ENCODE measurements at regions not wholly inside any gene's neighbourhood (a gene's known extent, or its start where the extent isn't known, plus 50 kb on each side); places are given as distances from the start of the nearest gene placed in this dataset.

DNA sequence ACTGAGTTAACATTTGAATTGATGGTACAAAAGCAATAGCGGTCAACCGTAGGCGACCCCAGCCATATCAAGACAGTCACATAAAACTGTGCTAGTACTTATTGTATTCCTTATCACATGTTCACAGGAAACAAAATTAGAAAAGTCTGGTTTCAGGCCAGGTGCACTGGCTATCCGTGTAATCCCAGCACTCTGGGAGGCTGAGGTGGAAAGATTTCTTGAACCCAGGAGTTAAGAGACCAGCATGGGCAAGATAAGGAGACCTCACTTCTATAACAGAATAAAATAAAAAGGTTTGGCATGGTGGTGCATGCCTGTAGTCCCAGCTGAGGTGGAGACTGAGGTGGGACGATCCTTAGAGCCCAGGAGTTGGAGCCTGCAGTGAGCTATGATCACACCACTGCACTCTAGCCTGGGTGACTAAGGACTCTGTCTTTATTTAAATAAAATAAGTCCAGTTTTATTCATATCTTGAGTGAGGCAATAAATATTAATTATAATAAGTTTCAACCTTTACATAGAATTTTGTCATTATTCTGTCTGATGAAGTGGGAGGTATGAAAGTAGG lies 84.1 kb upstream of the RGPD4 start (continued):
- TF ChIP-seq, protein P1, sequence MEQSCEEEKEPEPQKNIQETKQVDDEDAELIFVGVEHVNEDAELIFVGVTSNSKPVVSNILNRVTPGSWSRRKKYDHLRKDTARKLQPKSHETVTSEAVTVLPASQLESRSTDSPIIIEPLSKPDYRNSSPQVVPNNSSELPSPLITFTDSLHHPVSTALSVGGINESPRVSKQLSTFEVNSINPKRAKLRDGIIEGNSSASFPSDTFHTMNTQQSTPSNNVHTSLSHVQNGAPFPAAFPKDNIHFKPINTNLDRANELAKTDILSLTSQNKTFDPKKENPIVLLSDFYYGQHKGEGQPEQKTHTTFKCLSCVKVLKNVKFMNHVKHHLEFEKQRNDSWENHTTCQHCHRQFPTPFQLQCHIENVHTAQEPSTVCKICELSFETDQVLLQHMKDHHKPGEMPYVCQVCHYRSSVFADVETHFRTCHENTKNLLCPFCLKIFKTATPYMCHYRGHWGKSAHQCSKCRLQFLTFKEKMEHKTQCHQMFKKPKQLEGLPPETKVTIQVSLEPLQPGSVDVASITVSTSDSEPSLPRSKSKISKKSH (CRISPR knock-in tag; IDR thresholded peaks at IDR 0.05) = no peak
- TF ChIP-seq, protein P2, sequence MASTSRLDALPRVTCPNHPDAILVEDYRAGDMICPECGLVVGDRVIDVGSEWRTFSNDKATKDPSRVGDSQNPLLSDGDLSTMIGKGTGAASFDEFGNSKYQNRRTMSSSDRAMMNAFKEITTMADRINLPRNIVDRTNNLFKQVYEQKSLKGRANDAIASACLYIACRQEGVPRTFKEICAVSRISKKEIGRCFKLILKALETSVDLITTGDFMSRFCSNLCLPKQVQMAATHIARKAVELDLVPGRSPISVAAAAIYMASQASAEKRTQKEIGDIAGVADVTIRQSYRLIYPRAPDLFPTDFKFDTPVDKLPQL (IDR thresholded peaks at IDR 0.05; ENCODE audit: extremely low read depth, insufficient read length) = no peak
- no peak for TF ChIP-seq ZBTB17 (CRISPR knock-in tag; IDR thresholded peaks at IDR 0.05)
- TF ChIP-seq, protein P3, sequence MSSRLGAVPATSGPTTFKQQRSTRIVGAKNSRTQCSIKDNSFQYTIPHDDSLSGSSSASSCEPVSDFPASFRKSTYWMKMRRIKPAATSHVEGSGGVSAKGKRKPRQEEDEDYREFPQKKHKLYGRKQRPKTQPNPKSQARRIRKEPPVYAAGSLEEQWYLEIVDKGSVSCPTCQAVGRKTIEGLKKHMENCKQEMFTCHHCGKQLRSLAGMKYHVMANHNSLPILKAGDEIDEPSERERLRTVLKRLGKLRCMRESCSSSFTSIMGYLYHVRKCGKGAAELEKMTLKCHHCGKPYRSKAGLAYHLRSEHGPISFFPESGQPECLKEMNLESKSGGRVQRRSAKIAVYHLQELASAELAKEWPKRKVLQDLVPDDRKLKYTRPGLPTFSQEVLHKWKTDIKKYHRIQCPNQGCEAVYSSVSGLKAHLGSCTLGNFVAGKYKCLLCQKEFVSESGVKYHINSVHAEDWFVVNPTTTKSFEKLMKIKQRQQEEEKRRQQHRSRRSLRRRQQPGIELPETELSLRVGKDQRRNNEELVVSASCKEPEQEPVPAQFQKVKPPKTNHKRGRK (tag; IDR thresholded peaks at IDR 0.05) = no peak
- TF ChIP-seq CBFA2T3 (IDR thresholded peaks at IDR 0.05) = peak; percentile 86
- no peak for TF ChIP-seq ZC3H4 (CRISPR knock-in tag; IDR thresholded peaks at IDR 0.05; ENCODE audit: borderline replicate concordance)
- TF ChIP-seq PML (IDR thresholded peaks at IDR 0.05; ENCODE audit: low read length) = peak; percentile 35; the same call in 1 of the 2 replicates
- TF ChIP-seq TEAD4 (IDR thresholded peaks at IDR 0.05; ENCODE audit: low read length) = peak; percentile 71
- TF ChIP-seq TEAD4 (CRISPR knock-in tag; IDR thresholded peaks at IDR 0.05; ENCODE audit: borderline replicate concordance) = no peak
- TF ChIP-seq NCOR1 (IDR thresholded peaks at IDR 0.05) = peak; percentile 61; the same call in 1 of the 2 replicates
- no peak for TF ChIP-seq ZNF217 (CRISPR knock-in tag; IDR thresholded peaks at IDR 0.05)
- no peak for TF ChIP-seq TBP (optimal IDR thresholded peaks at IDR 0.05; ENCODE audit: low read depth, low read length)
- no peak for TF ChIP-seq KDM1A (IDR thresholded peaks at IDR 0.05)
- TF ChIP-seq HMGN3 (IDR thresholded peaks at IDR 0.05; ENCODE audit: borderline replicate concordance, extremely low read depth, insufficient read length, low read depth, low read length) = no peak
- TF ChIP-seq STAT5B (CRISPR knock-in tag; IDR thresholded peaks at IDR 0.05) = no peak
- TF ChIP-seq HDAC1 (IDR thresholded peaks at IDR 0.05) = no peak
- TF ChIP-seq, protein P4, sequence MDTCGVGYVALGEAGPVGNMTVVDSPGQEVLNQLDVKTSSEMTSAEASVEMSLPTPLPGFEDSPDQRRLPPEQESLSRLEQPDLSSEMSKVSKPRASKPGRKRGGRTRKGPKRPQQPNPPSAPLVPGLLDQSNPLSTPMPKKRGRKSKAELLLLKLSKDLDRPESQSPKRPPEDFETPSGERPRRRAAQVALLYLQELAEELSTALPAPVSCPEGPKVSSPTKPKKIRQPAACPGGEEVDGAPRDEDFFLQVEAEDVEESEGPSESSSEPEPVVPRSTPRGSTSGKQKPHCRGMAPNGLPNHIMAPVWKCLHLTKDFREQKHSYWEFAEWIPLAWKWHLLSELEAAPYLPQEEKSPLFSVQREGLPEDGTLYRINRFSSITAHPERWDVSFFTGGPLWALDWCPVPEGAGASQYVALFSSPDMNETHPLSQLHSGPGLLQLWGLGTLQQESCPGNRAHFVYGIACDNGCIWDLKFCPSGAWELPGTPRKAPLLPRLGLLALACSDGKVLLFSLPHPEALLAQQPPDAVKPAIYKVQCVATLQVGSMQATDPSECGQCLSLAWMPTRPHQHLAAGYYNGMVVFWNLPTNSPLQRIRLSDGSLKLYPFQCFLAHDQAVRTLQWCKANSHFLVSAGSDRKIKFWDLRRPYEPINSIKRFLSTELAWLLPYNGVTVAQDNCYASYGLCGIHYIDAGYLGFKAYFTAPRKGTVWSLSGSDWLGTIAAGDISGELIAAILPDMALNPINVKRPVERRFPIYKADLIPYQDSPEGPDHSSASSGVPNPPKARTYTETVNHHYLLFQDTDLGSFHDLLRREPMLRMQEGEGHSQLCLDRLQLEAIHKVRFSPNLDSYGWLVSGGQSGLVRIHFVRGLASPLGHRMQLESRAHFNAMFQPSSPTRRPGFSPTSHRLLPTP (IDR thresholded peaks at IDR 0.05; ENCODE audit: borderline replicate concordance, extremely low read depth, insufficient read length) = no peak
- TF ChIP-seq ZNF212 (CRISPR knock-in tag; IDR thresholded peaks at IDR 0.05) = no peak
- TF ChIP-seq, protein P5, sequence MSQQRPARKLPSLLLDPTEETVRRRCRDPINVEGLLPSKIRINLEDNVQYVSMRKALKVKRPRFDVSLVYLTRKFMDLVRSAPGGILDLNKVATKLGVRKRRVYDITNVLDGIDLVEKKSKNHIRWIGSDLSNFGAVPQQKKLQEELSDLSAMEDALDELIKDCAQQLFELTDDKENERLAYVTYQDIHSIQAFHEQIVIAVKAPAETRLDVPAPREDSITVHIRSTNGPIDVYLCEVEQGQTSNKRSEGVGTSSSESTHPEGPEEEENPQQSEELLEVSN (IDR thresholded peaks at IDR 0.05; ENCODE audit: borderline replicate concordance in 1 of 2, extremely low read depth in 1 of 2, insufficient read depth in 1 of 2, insufficient read length in 1 of 2, low read depth in 1 of 2, low read length in 1 of 2, poor library complexity in 1 of 2, severe bottlenecking in 1 of 2) = no peak
- no peak for TF ChIP-seq CBX3 (IDR thresholded peaks at IDR 0.05; ENCODE audit: borderline replicate concordance in 1 of 2, low read length in 2 of 2)
- TF ChIP-seq ZNF408 (CRISPR knock-in tag; IDR thresholded peaks at IDR 0.05; ENCODE audit: low read depth) = no peak
- TF ChIP-seq MIER1 (IDR thresholded peaks at IDR 0.05; ENCODE audit: low read depth) = no peak

Measured in K562 (cell line).